Kidney glomerular epithelial cell (primary cell): ENCODE measurements at regions not wholly inside any gene's neighbourhood (a gene's known extent, or its start where the extent isn't known, plus 50 kb on each side); places are given as distances from the start of the nearest gene placed in this dataset.
A peak's percentile ranks its signal among the peaks of the same experiment; 100 is the strongest.
"Not testable (repeated sequence)": the region's sequence is repeated elsewhere in the genome, so short reads cannot be mapped to it uniquely, and the experiment has no call there.

Experiments used
- DNase-seq: peaks from one replicate; lab custom pipeline; 2025; lab: John Stamatoyannopoulos, UW

DNA sequence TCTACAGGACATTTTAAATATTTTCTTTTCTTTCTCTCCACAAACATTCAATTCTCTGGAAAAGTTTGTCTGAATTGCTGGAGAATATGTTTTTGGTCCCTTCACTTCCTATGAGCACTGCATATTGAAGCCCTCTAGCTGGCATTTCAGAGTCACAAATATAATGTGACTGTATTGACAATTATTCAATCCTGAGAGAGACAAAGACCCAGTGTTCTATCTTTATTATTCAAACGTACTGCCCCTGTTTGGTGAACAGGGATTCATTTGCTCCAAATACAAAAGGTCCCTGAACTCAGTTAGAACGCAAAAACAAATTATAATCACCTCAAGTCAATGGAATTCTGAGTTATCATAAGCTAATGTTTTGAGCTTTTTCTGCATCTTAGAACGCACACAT lies 173.1 kb upstream of the CDIN1 start:
- no peak for DNase-seq

- DNase-seq: no peak
These were observed 172.5 kb upstream of the CDIN1 start for GRCh38 chr15:36406911-36407310.

DNA sequence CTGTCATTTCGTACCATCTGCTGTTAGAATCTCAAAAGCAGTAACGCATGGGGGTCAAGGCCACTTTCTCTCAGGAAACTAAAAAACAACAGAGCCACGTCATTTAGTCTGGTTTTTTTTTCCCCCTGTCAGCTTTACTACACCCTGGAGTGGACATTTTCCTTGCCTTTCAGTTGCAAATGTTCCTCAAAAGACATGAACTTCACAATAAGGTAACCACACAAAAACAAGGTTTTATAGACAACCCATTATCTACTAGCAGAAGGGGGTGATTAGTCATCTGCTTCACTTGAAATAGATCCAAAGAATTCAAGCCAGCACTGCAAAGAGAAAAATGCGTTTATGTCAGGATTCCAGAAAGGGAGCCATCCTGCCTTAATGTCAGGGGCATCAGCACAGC lies 171.8 kb upstream of the CDIN1 start:
- peak; percentile 58 for DNase-seq

DNA sequence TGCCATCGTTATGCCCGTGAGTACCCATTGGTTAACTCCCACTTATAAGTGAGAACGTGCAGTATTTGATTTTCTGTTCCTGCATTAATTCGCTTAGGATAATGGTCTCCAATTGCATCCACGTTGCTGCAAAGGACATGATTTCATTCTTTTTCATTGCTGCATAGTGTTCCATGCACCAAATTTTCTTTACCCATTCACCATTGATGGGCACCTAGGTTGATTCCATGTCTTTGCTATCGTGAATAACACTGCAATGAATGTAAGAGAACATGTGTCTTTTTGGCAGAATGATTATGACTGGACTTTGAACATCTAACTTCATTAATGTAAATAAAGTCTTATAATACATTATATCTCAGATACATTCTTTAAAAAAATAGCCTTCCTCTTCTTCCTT lies 169.6 kb upstream of the CDIN1 start:
- DNase-seq: no peak

DNA sequence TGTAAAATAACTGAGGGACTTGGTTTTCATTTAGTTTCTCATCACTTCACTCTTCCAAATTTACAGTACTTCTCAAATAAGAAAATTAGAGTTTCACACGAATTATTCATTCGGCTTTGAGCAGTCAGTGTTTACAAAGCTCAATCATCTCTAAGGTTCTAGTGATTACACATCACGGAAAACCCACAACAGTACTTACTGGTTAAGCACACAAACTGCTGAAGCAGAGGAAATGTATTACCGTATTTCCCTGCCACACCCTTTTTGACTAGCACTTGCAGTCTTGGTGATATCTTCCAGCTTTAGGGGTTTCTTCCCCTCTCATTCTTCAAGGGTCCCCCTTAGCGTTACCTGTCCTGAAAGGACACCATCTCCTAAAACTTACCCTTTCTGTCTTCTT lies 164.8 kb upstream of the CDIN1 start:
- DNase-seq: peak; percentile 2

DNA sequence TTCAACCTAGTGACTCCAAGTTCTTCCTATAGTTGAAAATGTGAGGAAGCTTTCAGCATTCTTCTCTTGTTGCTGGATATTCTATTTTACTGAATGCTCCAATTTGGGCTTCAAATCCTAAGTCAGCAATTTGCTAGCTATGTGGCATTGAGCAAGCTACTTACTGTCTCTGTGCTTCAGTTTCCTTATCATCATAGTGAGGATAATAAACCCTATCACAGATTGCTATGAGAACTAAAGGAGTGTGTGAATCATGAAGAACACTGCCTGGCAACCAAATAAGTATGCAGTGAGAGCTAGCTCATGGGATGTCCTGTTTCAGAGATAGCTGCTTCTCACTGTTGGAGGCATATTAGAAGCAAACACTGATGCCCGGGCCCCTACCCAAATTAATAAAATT lies 163.8 kb upstream of the CDIN1 start:
- peak; percentile 31 for DNase-seq

GRCh38 chr15:36422631-36423030 lies 156.8 kb upstream of the CDIN1 start:
- DNase-seq: no peak

DNA sequence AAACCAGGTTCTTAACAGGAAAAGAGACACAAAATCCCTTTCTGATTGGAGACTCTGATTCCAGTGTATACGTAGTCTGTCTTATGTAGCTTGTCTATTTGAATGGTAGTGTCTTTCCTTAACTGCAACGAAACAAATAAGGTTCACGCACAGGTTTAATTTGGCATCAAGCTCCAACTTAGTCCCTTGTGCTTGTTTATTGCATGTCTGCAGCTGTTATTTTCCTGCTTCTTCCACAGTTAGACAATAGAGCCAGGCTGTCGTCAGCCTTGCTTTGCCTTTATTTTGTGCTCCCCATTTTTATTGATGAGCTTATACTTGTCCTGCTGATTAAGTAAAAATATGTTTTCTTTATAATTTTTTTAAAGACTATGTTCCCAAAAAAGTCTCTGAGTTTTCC lies 152.7 kb upstream of the CDIN1 start:
- DNase-seq: no peak

DNA sequence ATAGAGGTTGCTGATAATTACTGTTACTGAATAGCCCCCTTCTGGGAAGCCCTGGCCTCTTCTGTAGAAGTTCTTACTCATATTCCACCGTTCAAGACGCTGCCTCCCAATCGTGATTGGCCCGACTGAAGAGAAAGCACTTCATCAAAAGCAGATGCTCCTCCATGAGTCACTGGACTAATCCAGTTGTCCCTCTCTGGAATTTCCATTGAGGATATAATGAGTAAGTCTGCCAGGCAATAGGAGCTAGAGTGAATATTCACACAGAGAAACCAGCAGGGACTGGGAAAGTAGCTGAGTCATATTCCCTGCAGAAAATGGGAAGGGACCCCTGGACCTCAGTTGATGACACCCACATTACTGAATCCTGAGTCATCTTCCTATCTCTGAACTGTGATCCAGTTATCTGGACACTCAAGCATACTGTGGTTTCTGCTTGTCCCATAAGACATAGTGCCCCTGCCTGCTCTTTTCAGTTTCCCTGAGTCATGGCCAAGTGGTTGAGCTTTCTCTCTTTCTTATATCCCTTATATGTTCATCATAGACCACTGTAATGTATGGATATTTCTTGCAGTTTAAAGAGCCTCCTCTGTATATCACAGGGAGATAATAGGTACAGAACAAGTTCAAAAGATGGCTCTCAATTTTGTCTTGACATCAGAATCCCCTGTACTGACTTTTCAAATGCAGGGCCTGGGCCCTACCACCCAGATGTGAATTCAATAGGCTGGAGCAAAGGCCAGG lies 151.2 kb upstream of the CDIN1 start:
- DNase-seq: peak; percentile 99

- DNase-seq: no peak
These were observed 149.7 kb upstream of the CDIN1 start for GRCh38 chr15:36429707-36430106.

- no peak for DNase-seq
These were observed 149.1 kb upstream of the CDIN1 start for GRCh38 chr15:36430280-36430679.

GRCh38 chr15:36430726-36431265 lies 148.6 kb upstream of the CDIN1 start:
- no peak for DNase-seq

DNA sequence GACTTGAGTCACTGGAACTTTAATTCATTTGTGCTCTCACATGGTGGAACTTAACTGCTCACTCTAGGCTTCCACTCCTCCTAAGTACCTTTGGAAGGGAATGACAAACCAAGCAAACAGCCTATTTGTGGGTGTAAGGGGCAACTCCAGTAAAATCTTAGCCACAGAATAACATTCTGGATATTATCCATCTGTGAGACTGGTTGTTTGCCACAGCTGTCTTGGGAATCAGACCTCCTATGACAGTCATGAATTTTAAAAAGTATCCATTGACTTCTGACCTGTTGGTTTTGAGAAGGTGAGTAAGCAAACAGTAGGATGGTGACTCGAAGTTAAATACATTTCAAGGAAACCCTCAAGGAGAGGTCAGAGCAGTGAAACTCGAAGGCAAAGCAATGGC lies 147.3 kb upstream of the CDIN1 start:
- DNase-seq: peak; percentile 37

DNA sequence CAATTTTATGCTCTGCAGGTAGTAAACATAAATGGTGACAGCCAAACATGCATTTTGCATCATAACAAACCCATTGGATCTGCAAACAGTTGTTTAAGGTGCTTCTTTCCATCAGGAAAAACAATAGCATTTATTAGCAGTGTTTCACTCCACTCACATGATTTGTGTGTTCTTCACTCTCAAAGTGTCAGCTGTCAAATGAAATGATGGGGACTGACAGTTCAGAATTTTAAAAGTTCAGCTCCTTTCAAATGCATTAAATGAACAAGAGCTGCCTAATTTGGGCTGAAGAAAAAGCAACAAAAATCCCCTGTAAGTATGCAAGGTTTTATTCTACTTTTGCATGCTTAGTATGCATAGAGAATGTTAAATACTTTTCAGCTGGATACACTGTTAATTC lies 145.2 kb upstream of the CDIN1 start:
- no peak for DNase-seq

GRCh38 chr15:36438499-36438898 lies 140.9 kb upstream of the CDIN1 start:
- no peak for DNase-seq

- DNase-seq: no peak
These were observed 132.1 kb upstream of the CDIN1 start for GRCh38 chr15:36447373-36447772.

- no peak for DNase-seq
These were observed 131.0 kb upstream of the CDIN1 start for GRCh38 chr15:36448418-36448817.

DNA sequence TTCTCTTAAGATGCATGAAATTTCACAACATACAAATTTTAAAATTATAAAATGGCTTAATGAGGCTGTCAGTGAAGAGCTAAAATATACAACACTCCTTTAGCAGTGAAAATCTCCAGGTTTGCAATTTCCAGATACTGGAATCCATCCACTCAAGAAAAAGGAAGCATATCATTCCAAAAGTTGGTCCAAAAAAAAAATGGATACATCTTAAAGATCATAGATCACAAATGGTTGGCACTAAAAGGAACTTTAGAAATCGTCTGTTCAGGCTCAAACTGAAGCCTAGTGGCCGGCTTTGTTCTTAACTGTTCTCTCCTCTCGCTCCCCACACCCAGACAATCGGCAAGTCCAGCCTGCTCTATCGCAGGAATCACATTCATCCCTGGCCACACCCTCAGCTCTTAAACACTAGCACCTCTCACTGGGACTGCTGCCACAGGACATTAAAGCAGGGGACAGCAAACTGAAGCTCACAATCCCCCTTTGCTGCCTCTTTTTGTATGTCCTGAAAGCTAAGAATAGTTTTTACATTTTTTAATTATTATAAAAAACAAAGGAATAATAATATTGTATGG lies 130.3 kb upstream of the CDIN1 start:
- DNase-seq: no peak

DNA sequence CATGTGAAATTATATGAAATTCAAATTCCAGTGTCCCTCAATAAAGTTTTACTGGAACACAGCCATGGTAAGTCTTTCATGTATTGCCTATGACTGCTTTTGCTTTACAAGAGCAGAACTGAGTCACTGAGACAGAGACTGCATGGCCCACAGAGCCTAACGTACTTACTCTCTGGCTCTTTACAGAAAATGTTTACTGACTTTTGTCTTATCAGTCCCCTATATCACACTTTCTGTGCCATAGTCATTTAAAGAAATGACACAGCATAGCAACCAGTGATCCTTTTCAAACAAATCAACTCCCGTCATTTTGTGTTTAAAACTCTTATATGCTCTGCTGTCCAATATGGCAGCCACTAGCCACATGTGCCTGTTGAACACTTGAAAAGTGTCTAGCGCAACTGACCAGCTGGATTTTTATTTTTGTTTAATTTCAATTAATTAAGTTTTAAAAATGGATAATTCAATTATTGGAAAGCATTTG lies 129.7 kb upstream of the CDIN1 start:
- no peak for DNase-seq

- not testable (repeated sequence) for DNase-seq
These were observed 125.2 kb upstream of the CDIN1 start for GRCh38 chr15:36454244-36454643.

GRCh38 chr15:36458411-36458810 lies 121.0 kb upstream of the CDIN1 start:
- DNase-seq: no peak

DNA sequence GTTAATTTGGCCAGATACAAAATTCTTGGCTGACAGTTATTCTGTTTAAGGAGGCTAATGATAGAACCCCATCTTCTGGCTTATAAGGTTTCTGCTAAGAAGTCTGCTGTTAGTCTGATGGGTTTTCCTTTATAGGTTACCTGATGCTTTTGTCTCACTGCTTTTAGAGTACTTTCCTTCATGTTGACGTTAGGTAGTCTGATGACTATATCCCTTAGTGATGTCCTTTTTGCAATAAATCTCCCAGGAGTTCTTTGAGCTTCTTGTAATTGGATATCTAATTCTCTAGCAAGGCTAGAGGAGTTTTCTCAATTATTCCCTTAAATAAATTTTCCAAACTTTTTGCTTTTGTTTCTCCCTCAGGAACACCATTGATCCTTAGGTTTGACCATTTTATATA lies 114.1 kb upstream of the CDIN1 start:
- DNase-seq: no peak

DNA sequence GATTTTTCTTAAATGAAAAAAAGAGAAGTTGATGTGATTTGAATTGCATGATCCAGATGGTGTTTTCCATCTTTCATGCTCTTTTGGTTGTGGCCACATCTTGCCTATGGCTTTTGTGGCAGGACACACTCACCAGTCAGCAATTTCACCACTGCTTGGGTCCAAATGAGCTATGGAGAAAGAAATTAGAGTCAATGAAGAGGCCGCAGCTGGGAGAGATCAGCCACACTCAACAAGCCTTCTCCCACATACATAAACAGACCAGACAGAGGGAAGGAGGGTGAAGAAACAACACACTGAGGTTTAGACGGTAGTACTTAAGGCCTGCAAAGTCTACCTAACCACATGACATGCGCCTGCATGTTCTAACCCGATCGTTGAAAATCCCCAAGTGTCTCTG lies 110.7 kb upstream of the CDIN1 start:
- no peak for DNase-seq
